H1 (cell line): ENCODE measurements at regions not wholly inside any gene's neighbourhood (a gene's known extent, or its start where the extent isn't known, plus 50 kb on each side); places are given as distances from the start of the nearest gene placed in this dataset. TPM values are rescaled to one million over a fixed set of nuclear protein-coding genes. Genes with fewer than 3 reads are reported as not detected.

Experiments used
- small RNA-seq: library from polyadenylated mRNA; stranded (forward); fragments of <200 nt; extraction: miRNeasy Mini kit (QIAGEN cat#:217004); gene quantifications from one replicate; pipeline ENCODE3, GENCODE V24; 2013; ENCODE audit not compliant: insufficient read depth

Small RNA genes lying in the stretch of these regions (small RNA-seq; reads per million reads assigned to genes)
- not detected for gene RNU6-133P
